ENCODE measurements at regions not wholly inside any gene's neighbourhood (a gene's known extent, or its start where the extent isn't known, plus 50 kb on each side); places are given as distances from the start of the nearest gene placed in this dataset.
"Not testable (repeated sequence)": the region's sequence is repeated elsewhere in the genome, so short reads cannot be mapped to it uniquely, and the experiment has no call there.

GRCh38 chr20:25953876-25954275 lies 257.2 kb upstream of the ZNF337 start:
- not testable (repeated sequence) for H3K9me3 ChIP-seq (ENCODE audit: control insufficient read depth, insufficient read depth, low read length); H3K4me1 ChIP-seq (ENCODE audit: control insufficient read depth, insufficient read depth, low read length); H3K4me3 ChIP-seq (ENCODE audit: low read length); DNase-seq (ENCODE audit: low read depth, low spot score); H3K27ac ChIP-seq (ENCODE audit: low read length); H3K27me3 ChIP-seq (ENCODE audit: control insufficient read depth, insufficient read depth, low read length); H3K36me3 ChIP-seq (ENCODE audit: control insufficient read depth, insufficient read depth, low read length)
- no CpG with 5 or more reads among the region's 3 CpGs for WGBS (ENCODE audit: insufficient coverage, insufficient read length)

GRCh38 chr20:25935230-25935629 lies 238.6 kb upstream of the ZNF337 start:
- not testable (repeated sequence) for H3K4me3 ChIP-seq (ENCODE audit: low read length); H3K9me3 ChIP-seq (ENCODE audit: control insufficient read depth, insufficient read depth, low read length); H3K27ac ChIP-seq (ENCODE audit: low read length); H3K36me3 ChIP-seq (ENCODE audit: control insufficient read depth, insufficient read depth, low read length); H3K4me1 ChIP-seq (ENCODE audit: control insufficient read depth, insufficient read depth, low read length); DNase-seq (ENCODE audit: low read depth, low spot score); H3K27me3 ChIP-seq (ENCODE audit: control insufficient read depth, insufficient read depth, low read length)
- WGBS (ENCODE audit: insufficient coverage, insufficient read length), result no CpG with 5 or more reads among the region's 2 CpGs

DNA sequence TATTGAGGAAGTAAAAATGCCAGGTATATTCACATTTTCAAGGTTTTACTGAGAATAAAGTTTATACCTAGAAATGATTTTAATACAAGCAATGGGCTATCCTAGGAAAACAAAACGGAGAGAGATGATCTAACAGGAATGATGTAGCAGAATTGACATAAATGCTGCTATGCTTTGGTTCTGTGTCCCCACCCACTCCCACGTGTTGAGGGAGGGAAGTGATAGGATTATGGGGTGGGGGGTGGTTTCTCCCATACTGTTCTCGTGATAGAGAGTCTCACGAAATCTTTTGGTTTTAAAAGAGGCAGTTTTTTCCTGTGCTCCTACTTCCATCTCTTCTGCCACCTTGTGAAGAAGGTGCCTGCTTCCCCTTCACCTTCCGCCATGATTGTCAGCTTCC lies 236.2 kb upstream of the ZNF337 start:
- DNase-seq (ENCODE audit: low read depth, low spot score); H3K36me3 ChIP-seq (ENCODE audit: control insufficient read depth, insufficient read depth, low read length); H3K9me3 ChIP-seq (ENCODE audit: control insufficient read depth, insufficient read depth, low read length); H3K27ac ChIP-seq (ENCODE audit: low read length); H3K4me3 ChIP-seq (ENCODE audit: low read length); H3K4me1 ChIP-seq (ENCODE audit: control insufficient read depth, insufficient read depth, low read length); H3K27me3 ChIP-seq (ENCODE audit: control insufficient read depth, insufficient read depth, low read length): not testable (repeated sequence)
- no CpG with 5 or more reads among the region's 5 CpGs for WGBS (ENCODE audit: insufficient coverage, insufficient read length)

DNA sequence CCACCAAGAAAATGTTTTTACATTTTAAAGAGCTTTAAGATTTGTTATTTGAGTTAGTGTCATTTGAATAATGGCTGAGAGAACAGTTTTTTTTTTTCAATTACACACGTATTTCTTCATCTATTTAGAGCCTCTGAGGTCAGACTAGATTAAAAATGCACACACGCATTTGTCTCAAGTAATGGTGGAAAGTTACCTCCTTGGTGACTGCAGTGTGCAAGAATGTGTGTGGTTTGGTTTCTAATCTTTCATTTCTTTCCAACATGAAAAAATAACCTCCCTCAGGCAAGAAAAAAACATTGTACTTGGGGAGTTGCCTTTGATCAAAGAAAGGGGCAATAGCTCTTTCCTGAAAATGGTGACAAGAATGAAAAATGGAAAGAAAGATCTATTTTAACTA lies 235.5 kb upstream of the ZNF337 start:
- H3K4me1 ChIP-seq (ENCODE audit: control insufficient read depth, insufficient read depth, low read length); H3K4me3 ChIP-seq (ENCODE audit: low read length); H3K27me3 ChIP-seq (ENCODE audit: control insufficient read depth, insufficient read depth, low read length); H3K9me3 ChIP-seq (ENCODE audit: control insufficient read depth, insufficient read depth, low read length); DNase-seq (ENCODE audit: low read depth, low spot score); H3K36me3 ChIP-seq (ENCODE audit: control insufficient read depth, insufficient read depth, low read length); H3K27ac ChIP-seq (ENCODE audit: low read length): not testable (repeated sequence)
- no CpG with 5 or more reads among the region's 2 CpGs for WGBS (ENCODE audit: insufficient coverage, insufficient read length)

DNA sequence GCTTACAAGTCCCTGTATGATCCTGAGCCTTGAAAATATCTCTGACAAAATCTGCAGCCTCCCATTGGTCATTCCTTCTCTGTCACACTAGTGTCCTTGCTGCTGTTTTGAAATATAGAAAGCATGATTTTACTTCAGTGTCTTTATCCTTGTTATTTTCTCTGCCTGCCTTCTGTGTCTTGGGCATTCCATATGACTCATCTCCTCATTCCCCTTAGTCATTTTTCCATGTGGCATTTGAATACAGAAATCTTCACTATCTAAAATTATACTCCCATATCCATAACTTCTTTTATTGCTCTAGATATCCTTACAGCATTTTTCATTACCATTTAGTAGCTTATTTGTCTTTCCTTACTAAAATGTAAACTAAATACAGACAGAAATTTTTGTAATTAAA lies 205.7 kb upstream of the ZNF337 start:
- H3K27me3 ChIP-seq (ENCODE audit: control insufficient read depth, insufficient read depth, low read length); H3K36me3 ChIP-seq (ENCODE audit: control insufficient read depth, insufficient read depth, low read length); H3K4me1 ChIP-seq (ENCODE audit: control insufficient read depth, insufficient read depth, low read length); DNase-seq (ENCODE audit: low read depth, low spot score); H3K9me3 ChIP-seq (ENCODE audit: control insufficient read depth, insufficient read depth, low read length); H3K4me3 ChIP-seq (ENCODE audit: low read length); H3K27ac ChIP-seq (ENCODE audit: low read length): not testable (repeated sequence)

DNA sequence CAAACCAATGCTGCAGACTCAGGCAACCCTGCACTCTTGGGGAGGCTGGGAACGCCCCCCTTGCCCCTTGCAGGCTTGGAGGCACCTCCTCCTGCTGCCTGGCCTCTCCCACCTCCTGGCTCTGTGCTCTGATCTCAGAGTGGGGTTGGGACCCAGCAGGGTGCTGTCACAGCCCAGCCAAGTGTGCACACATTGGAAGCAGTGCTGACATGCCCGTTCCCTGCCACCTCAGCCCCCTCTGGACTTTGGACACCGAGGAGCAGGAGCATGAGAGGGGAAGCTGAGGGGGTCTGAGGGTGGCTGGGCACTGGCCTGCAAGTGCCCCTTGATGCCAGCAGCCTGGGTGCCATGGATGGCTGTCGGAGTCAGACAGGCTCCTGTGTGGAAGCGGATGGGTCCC lies 202.0 kb upstream of the ZNF337 start:
- not testable (repeated sequence) for H3K27me3 ChIP-seq (ENCODE audit: control insufficient read depth, insufficient read depth, low read length); H3K4me1 ChIP-seq (ENCODE audit: control insufficient read depth, insufficient read depth, low read length); H3K4me3 ChIP-seq (ENCODE audit: low read length); DNase-seq (ENCODE audit: low read depth, low spot score); H3K27ac ChIP-seq (ENCODE audit: low read length); H3K9me3 ChIP-seq (ENCODE audit: control insufficient read depth, insufficient read depth, low read length); H3K36me3 ChIP-seq (ENCODE audit: control insufficient read depth, insufficient read depth, low read length)
- no CpG with 5 or more reads among the region's 5 CpGs for WGBS (ENCODE audit: insufficient coverage, insufficient read length)

GRCh38 chr20:25879096-25879495 lies 182.4 kb upstream of the ZNF337 start:
- not testable (repeated sequence) for H3K4me3 ChIP-seq (ENCODE audit: low read length); H3K36me3 ChIP-seq (ENCODE audit: control insufficient read depth, insufficient read depth, low read length); H3K27me3 ChIP-seq (ENCODE audit: control insufficient read depth, insufficient read depth, low read length); H3K4me1 ChIP-seq (ENCODE audit: control insufficient read depth, insufficient read depth, low read length); H3K27ac ChIP-seq (ENCODE audit: low read length); H3K9me3 ChIP-seq (ENCODE audit: control insufficient read depth, insufficient read depth, low read length); DNase-seq (ENCODE audit: low read depth, low spot score)
- no CpG with 5 or more reads among the region's 2 CpGs for WGBS (ENCODE audit: insufficient coverage, insufficient read length)

GRCh38 chr20:25868650-25868979 lies 172.0 kb upstream of the ZNF337 start:
- not testable (repeated sequence) for DNase-seq (ENCODE audit: low read depth, low spot score); H3K9me3 ChIP-seq (ENCODE audit: control insufficient read depth, insufficient read depth, low read length); H3K36me3 ChIP-seq (ENCODE audit: control insufficient read depth, insufficient read depth, low read length); H3K4me1 ChIP-seq (ENCODE audit: control insufficient read depth, insufficient read depth, low read length); H3K27me3 ChIP-seq (ENCODE audit: control insufficient read depth, insufficient read depth, low read length); H3K27ac ChIP-seq (ENCODE audit: low read length)
- WGBS (ENCODE audit: insufficient coverage, insufficient read length), result no CpG with 5 or more reads among the region's 17 CpGs
- peak overlapping the region; percentile 34; the same call in 1 of the 2 replicates for H3K4me3 ChIP-seq (ENCODE audit: low read length)

DNA sequence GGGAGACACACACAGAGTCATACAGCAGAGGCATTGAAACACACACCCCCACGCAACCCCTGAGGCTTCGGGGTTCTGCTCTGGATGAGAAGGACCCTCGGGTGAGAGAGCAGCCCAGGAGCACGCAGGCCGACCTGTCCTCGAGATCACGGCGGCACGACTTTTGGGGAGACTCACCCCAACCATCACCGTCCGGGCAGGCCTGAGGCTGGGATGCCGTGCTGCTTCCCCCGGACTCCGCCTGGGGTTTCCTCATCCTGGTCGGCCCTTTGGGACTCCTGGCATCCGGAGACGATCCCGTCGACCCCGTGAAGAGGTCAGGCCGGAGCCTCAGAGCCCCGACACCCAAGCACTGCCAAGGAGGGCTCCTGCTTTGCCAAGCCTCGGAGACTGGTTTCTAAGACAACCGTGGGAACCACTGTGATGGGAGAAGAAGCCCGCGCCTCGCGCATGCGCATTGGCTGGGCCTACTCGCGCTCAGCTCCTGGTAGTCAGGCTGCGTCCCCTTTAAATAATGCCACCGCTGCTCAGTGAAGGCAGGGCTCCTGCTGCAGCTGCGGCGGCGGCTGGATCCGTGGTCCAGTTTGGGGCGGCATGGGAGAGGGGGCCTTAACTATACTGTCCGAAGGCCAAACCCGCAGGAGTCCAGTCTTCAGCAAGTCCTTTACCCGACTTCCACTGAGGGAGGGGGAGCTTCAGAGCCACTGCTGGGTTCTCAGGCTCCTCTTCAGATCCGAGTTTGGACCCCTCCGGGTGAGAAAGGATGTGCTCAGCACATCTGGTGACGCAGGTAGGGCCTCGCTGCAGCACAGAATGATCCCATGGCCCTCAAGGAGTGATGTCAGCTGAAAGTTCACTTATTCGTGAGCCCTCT lies 171.4 kb upstream of the ZNF337 start:
- Histone ChIP-seq H3K9me3 (ENCODE audit: control insufficient read depth, insufficient read depth, low read length) (no peaks in the 10 kb centered on the region), H3K4me1 (ENCODE audit: control insufficient read depth, insufficient read depth, low read length) (no peaks in the 10 kb centered on the region; the same call in 1 of the 2 replicates), H3K4me3 (ENCODE audit: low read length) (peak overlapping the region; percentile 34; the same call in 1 of the 2 replicates), H3K27ac (ENCODE audit: low read length) (no peak overlapping the region), H3K27me3 (ENCODE audit: control insufficient read depth, insufficient read depth, low read length) (peaks cover 10% of the 10 kb centered on the region; the same call in 1 of the 2 replicates), H3K36me3 (ENCODE audit: control insufficient read depth, insufficient read depth, low read length) (no peaks in the 10 kb centered on the region)
- DNase-seq (ENCODE audit: low read depth, low spot score), result no peak
- no CpG with 5 or more reads among the region's 46 CpGs for WGBS (ENCODE audit: insufficient coverage, insufficient read length)

DNA sequence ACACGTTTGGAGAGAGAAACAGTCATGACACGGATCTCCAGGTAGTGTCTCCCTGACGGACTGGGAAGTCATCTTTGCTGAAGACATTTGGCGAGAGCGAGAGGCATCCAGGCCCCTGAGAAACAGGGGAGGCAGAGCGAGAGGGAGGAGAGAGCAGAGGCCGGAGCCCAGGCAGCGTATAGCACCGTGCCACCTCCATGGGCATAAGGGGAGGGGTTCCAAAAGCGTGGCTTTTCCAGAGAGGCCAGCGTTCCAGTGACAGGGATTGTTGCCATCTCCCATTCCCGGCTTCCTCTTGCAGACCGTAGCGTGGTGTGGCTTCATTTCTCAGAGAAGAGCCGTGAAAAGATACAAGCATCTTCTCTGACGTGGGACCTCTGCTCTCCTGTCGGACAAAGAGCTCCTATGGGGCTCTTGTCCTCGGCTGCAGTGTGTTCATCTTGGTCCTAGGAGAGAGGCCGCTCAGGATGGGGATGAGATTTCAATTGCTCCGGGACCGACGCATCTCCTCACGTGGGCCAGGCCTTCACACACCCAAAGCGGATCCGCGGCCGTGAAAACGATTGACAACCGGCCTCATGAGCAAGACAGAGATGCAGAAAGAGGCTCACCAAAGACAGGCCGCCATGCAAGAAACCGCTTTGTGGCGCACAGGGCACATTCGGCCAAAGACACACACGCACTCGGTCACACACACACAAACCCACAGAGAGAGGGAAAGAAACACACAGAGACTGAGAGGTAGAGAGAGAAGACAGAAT lies 170.5 kb upstream of the ZNF337 start:
- H3K4me1 ChIP-seq (ENCODE audit: control insufficient read depth, insufficient read depth, low read length); H3K9me3 ChIP-seq (ENCODE audit: control insufficient read depth, insufficient read depth, low read length); H3K36me3 ChIP-seq (ENCODE audit: control insufficient read depth, insufficient read depth, low read length); H3K4me3 ChIP-seq (ENCODE audit: low read length); DNase-seq (ENCODE audit: low read depth, low spot score); H3K27ac ChIP-seq (ENCODE audit: low read length): not testable (repeated sequence)
- whole genome bisulfite sequencing (ENCODE audit: insufficient coverage, insufficient read length), result no CpG with 5 or more reads among the region's 35 CpGs
- H3K27me3 ChIP-seq (ENCODE audit: control insufficient read depth, insufficient read depth, low read length), result peaks cover 17% of the 10 kb centered on the region
